ENCODE measurements at regions not wholly inside any gene's neighbourhood (a gene's known extent, or its start where the extent isn't known, plus 50 kb on each side); places are given as distances from the start of the nearest gene placed in this dataset.

GRCh38 chr21:16007943-16008342, 278.2 kb downstream of the USP25 start:
- TF ChIP-seq, protein P1, sequence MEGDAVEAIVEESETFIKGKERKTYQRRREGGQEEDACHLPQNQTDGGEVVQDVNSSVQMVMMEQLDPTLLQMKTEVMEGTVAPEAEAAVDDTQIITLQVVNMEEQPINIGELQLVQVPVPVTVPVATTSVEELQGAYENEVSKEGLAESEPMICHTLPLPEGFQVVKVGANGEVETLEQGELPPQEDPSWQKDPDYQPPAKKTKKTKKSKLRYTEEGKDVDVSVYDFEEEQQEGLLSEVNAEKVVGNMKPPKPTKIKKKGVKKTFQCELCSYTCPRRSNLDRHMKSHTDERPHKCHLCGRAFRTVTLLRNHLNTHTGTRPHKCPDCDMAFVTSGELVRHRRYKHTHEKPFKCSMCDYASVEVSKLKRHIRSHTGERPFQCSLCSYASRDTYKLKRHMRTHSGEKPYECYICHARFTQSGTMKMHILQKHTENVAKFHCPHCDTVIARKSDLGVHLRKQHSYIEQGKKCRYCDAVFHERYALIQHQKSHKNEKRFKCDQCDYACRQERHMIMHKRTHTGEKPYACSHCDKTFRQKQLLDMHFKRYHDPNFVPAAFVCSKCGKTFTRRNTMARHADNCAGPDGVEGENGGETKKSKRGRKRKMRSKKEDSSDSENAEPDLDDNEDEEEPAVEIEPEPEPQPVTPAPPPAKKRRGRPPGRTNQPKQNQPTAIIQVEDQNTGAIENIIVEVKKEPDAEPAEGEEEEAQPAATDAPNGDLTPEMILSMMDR (IDR thresholded peaks at IDR 0.05 in 8 of 11, conservative IDR thresholded peaks at IDR 0.05 in 3 of 11), result no peak
- no peak for TF ChIP-seq POLR2A (IDR thresholded peaks at IDR 0.05)
- no peak for TF ChIP-seq POLR2AphosphoS5 (IDR thresholded peaks at IDR 0.05)

All from spleen (tissue), 7 donors.